GM13976 (cell line): ENCODE measurements at regions not wholly inside any gene's neighbourhood (a gene's known extent, or its start where the extent isn't known, plus 50 kb on each side); places are given as distances from the start of the nearest gene placed in this dataset.
A peak's percentile ranks its signal among the peaks of the same experiment; 100 is the strongest.
"Not testable (repeated sequence)": the region's sequence is repeated elsewhere in the genome, so short reads cannot be mapped to it uniquely, and the experiment has no call there.

Source experiments
- DNase-seq: peaks from one replicate; pipeline ENCODE4 v3.0.0; 2012; ENCODE audit warnings: low spot score
- in situ Hi-C: fragments of 300-500 bp; cut with MboI; formaldehyde crosslinking; loops from one replicate; pipeline ENCODE4 v1.12.0; 2022; ENCODE audit warnings: low sequenced_read_pairs, mixed read lengths, inconsistent platforms; ENCODE audit not compliant: unreplicated experiment

GRCh38 chr5:177941386-177941785 lies 54.7 kb downstream of the PROP1 start:
- in situ Hi-C loops, DNase-seq: not testable (repeated sequence)

GRCh38 chr5:177939246-177940171 lies 56.5 kb downstream of the PROP1 start:
- DNase-seq: peak; percentile 1
- in situ Hi-C loops: not testable (repeated sequence)

GRCh38 chr5:177938767-177939166 lies 57.3 kb downstream of the PROP1 start:
- in situ Hi-C loops, DNase-seq: not testable (repeated sequence)

- DNase-seq, in situ Hi-C loops: not testable (repeated sequence)
Measured at GRCh38 chr5:177934233-177934632, 61.8 kb downstream of the PROP1 start.

- DNase-seq, in situ Hi-C loops: not testable (repeated sequence)
Measured at GRCh38 chr5:177930269-177931022, 65.6 kb downstream of the PROP1 start.

- DNase-seq, in situ Hi-C loops: not testable (repeated sequence)
Measured at GRCh38 chr5:177929618-177930017, 66.4 kb downstream of the PROP1 start.

GRCh38 chr5:177927500-177927899 lies 68.5 kb downstream of the PROP1 start:
- DNase-seq, in situ Hi-C loops: not testable (repeated sequence)

GRCh38 chr5:177924577-177924976 lies 71.5 kb downstream of the PROP1 start:
- in situ Hi-C loops: loop anchor here (25.0 kb wide), 1 partner anchor 1987 kb away; no protein-coding TSS in a partner anchor
- DNase-seq: not testable (repeated sequence)

GRCh38 chr5:177923837-177924236 lies 72.2 kb downstream of the PROP1 start:
- in situ Hi-C loops: loop anchor here (25.0 kb wide), 1 partner anchor 1987 kb away; no protein-coding TSS in a partner anchor
- DNase-seq: not testable (repeated sequence)

- not testable (repeated sequence) for DNase-seq
- in situ Hi-C loops: loop anchor here (25.0 kb wide), 1 partner anchor 1986 kb away; no protein-coding TSS in a partner anchor
Measured at GRCh38 chr5:177923189-177923588, 72.9 kb downstream of the PROP1 start.

GRCh38 chr5:177909261-177909660 lies 86.8 kb downstream of the PROP1 start:
- not testable (repeated sequence) for DNase-seq
- in situ Hi-C loops: loop anchor here (25.0 kb wide), 1 partner anchor 1972 kb away; no protein-coding TSS in a partner anchor

- not testable (repeated sequence) for DNase-seq
- in situ Hi-C loops: loop anchor here (25.0 kb wide), 1 partner anchor 1966 kb away; no protein-coding TSS in a partner anchor
Measured at GRCh38 chr5:177902806-177903205, 93.2 kb downstream of the PROP1 start.

- not testable (repeated sequence) for DNase-seq
- in situ Hi-C loops: loop anchor here (25.0 kb wide), 1 partner anchor 1963 kb away; no protein-coding TSS in a partner anchor
Measured at GRCh38 chr5:177900066-177900465, 96.0 kb downstream of the PROP1 start.

- DNase-seq, in situ Hi-C loops: not testable (repeated sequence)
Measured at GRCh38 chr5:177894681-177895453, 101.2 kb downstream of the PROP1 start.

- in situ Hi-C loops, DNase-seq: not testable (repeated sequence)
Measured at GRCh38 chr5:177892357-177892665, 103.7 kb downstream of the PROP1 start.

- in situ Hi-C loops, DNase-seq: not testable (repeated sequence)
Measured at GRCh38 chr5:177891547-177892356, 104.3 kb downstream of the PROP1 start.

GRCh38 chr5:177883295-177883694 lies 100.6 kb upstream of the FAM153A start:
- DNase-seq, in situ Hi-C loops: not testable (repeated sequence)
